Neural progenitor cell (in vitro differentiated cells): ENCODE measurements at regions not wholly inside any gene's neighbourhood (a gene's known extent, or its start where the extent isn't known, plus 50 kb on each side); places are given as distances from the start of the nearest gene placed in this dataset.
"Not testable (repeated sequence)": the region's sequence is repeated elsewhere in the genome, so short reads cannot be mapped to it uniquely, and the experiment has no call there.

Experiments
- DNase-seq: peaks from one replicate; pipeline ENCODE4 v3.0.0-alpha.2; 2016; ENCODE audit warnings: low spot score
- H2AFZ ChIP-seq: fragments of 200-600 bp; sonication (generic); replicated peaks from 2 replicates; pipeline ENCODE4 v1.6.1; 2016; ENCODE audit warnings: antibody characterized with exemption
- H3F3A ChIP-seq: fragments of 200-600 bp; sonication (generic); 2 replicates; pipeline ENCODE4 v1.6.1; 2016; ENCODE audit warnings: antibody characterized with exemption, low read depth
- H3K27ac ChIP-seq: fragments of 200-600 bp; sonication (generic); 2 replicates; pipeline ENCODE4 v1.5.1; 2016; ENCODE audit warnings: mild to moderate bottlenecking
- H3K27me3 ChIP-seq: fragments of 200-600 bp; sonication (generic); 2 replicates; pipeline ENCODE4 v1.6.1; 2016; ENCODE audit warnings: mild to moderate bottlenecking, moderate library complexity
- H3K36me3 ChIP-seq: fragments of 200-600 bp; sonication (generic); 2 replicates; pipeline ENCODE4 v1.5.1; 2016
- H3K4me1 ChIP-seq: fragments of 200-600 bp; sonication (generic); 2 replicates; pipeline ENCODE4 v1.6.1; 2016; ENCODE audit warnings: mixed run types
- H3K4me2 ChIP-seq: fragments of 200-600 bp; sonication (generic); 2 replicates; pipeline ENCODE4 v1.6.1; 2016
- H3K4me3 ChIP-seq: fragments of 200-600 bp; sonication (generic); 2 replicates; pipeline ENCODE4 v1.5.1; 2016
- H3K79me2 ChIP-seq: fragments of 200-600 bp; sonication (generic); 2 replicates; pipeline ENCODE4 v1.6.1; 2016; ENCODE audit warnings: low read depth
- H3K9ac ChIP-seq: fragments of 200-600 bp; sonication (generic); 2 replicates; pipeline ENCODE4 v1.6.1; 2016
- H3K9me3 ChIP-seq: fragments of 200-600 bp; sonication (generic); 2 replicates; pipeline ENCODE4 v1.5.1; 2016; ENCODE audit warnings: low read depth
- H4K20me1 ChIP-seq: fragments of 200-600 bp; sonication (generic); 2 replicates; pipeline ENCODE4 v1.6.1; 2016; ENCODE audit warnings: low read depth
- H3K27ac Mint-ChIP-seq: 3 replicates; pipeline ENCODE4 v1.8.0; 2021; ENCODE audit warnings: mixed read lengths
- H3K27me3 Mint-ChIP-seq: 2 replicates; pipeline ENCODE4 v1.8.0; 2022; ENCODE audit warnings: low read depth, mild to moderate bottlenecking, inconsistent platforms, moderate library complexity, mixed read lengths; ENCODE audit not compliant: insufficient read depth
- H3K36me3 Mint-ChIP-seq: 3 replicates; pipeline ENCODE4 v1.8.0; 2021; ENCODE audit warnings: mixed read lengths
- H3K4me1 Mint-ChIP-seq: 3 replicates; pipeline ENCODE4 v1.8.0; 2021; ENCODE audit warnings: mixed read lengths
- H3K4me3 Mint-ChIP-seq: 3 replicates; pipeline ENCODE4 v1.8.0; 2021; ENCODE audit warnings: mild to moderate bottlenecking, moderate library complexity, mixed read lengths
- H3K9me3 Mint-ChIP-seq: 3 replicates; pipeline ENCODE4 v1.8.0; 2020; ENCODE audit warnings: mixed read lengths
- EZH2 ChIP-seq: fragments of 200-600 bp; sonication (generic); IDR thresholded peaks from 2 replicates; pipeline ENCODE4 v1.6.1; 2017; ENCODE audit warnings: antibody characterized with exemption, mild to moderate bottlenecking, moderate library complexity
- EZH2phosphoT487 ChIP-seq: fragments of 200-600 bp; sonication (generic); IDR thresholded peaks from 2 replicates; pipeline ENCODE4 v1.6.1; 2017; ENCODE audit warnings: antibody characterized with exemption
- TF ChIP-seq, protein P1 (sequence below): fragments of 200-600 bp; sonication (generic); IDR thresholded peaks from 2 replicates; pipeline ENCODE4 v1.5.1; 2017; ENCODE audit warnings: antibody characterized with exemption, mild to moderate bottlenecking

DNA sequence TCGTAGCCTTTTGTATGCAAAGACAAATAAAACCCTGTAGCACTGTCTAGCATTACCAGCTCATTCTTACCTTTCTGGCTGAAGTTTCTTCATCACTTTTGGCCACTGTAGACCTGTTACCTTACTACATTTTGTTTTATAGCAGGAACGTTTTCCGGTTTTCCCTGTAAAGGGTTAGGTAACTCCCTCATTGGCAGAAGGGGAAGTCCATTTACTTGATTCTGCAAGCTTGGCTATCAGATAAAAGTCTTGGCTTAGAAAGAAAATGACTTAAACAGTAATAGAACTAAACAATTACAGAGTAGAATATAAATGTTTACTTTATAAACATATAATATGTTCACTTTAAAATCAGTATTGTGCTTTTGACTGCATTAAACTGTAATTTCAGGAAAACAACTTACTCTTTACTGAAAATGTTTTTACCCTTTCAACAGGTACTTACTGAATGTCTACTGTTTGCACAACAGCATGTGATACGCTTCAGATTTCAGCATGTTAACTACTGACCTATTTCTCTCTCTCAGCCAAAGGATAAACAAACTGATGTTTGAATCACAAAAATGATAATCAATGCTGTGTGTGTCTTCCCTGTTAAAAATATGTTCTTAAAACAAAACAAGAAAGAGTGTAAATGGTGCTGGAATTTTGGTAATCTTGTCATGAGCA lies 67.1 kb downstream of the OTUD1 start:
- Histone ChIP-seq H3K36me3 (no peaks in the 10 kb centered on the region), H3K4me3 (no peak overlapping the region), H3K27ac (no peak overlapping the region), H3K9me3 (no peaks in the 10 kb centered on the region), H2AFZ (no peak overlapping the region), H3F3A (no peaks in the 10 kb centered on the region), H3K4me1 (no peaks in the 10 kb centered on the region), H3K4me2 (no peak overlapping the region), H3K79me2 (no peaks in the 10 kb centered on the region), H3K9ac (no peak overlapping the region), H3K27me3 (no peaks in the 10 kb centered on the region), H4K20me1 (no peaks in the 10 kb centered on the region)
- Mint-ChIP-seq H3K4me3 (no peak overlapping the region), H3K27ac (no peak overlapping the region), H3K36me3 (no peaks in the 10 kb centered on the region), H3K4me1 (no peaks in the 10 kb centered on the region), H3K9me3 (peaks cover 8% of the 10 kb centered on the region), H3K27me3 (peaks cover 3% of the 10 kb centered on the region)
- no peak for DNase-seq
- no peak for TF ChIP-seq EZH2phosphoT487
- no peak for TF ChIP-seq EZH2
- TF ChIP-seq, protein P1, sequence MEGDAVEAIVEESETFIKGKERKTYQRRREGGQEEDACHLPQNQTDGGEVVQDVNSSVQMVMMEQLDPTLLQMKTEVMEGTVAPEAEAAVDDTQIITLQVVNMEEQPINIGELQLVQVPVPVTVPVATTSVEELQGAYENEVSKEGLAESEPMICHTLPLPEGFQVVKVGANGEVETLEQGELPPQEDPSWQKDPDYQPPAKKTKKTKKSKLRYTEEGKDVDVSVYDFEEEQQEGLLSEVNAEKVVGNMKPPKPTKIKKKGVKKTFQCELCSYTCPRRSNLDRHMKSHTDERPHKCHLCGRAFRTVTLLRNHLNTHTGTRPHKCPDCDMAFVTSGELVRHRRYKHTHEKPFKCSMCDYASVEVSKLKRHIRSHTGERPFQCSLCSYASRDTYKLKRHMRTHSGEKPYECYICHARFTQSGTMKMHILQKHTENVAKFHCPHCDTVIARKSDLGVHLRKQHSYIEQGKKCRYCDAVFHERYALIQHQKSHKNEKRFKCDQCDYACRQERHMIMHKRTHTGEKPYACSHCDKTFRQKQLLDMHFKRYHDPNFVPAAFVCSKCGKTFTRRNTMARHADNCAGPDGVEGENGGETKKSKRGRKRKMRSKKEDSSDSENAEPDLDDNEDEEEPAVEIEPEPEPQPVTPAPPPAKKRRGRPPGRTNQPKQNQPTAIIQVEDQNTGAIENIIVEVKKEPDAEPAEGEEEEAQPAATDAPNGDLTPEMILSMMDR = no peak

DNA sequence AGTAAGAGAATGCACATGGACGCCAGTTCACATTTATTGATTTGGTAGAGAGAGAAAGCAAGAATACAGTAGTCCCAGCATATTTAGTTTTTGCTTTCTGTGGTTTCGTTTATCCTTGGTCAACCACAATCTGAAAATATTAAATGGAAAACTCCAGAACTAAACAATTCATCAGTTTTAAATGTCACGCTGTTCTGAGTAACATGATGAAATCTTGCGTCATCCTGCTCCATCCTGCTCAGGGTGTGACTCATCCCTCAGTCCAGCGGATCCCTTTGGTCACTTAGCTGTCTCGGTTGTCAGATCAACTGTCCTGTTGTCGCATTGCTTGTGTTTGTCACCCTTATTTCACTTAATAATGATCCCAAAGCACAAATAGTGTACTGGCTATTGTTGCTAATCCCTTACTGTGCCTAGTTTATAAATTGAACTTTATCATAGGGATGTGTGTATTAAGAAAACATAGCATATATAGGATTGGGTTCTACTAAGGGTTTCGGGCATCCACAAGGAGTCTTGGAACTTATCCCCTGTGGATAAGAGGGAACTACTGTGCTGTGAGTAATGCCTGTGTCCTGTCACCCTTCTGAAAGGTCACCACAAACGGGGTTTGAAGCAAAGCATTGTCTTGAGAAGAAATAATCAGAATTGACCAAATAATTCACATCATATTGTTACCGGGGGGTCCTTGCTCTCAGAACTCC lies 73.6 kb downstream of the OTUD1 start:
- Histone ChIP-seq H3K4me3 (no peak overlapping the region), H3K27me3 (no peaks in the 10 kb centered on the region), H2AFZ (no peak overlapping the region), H3F3A (no peaks in the 10 kb centered on the region), H3K4me2 (no peak overlapping the region), H4K20me1 (no peaks in the 10 kb centered on the region), H3K4me1 (no peaks in the 10 kb centered on the region), H3K36me3 (no peaks in the 10 kb centered on the region), H3K9ac (no peak overlapping the region), H3K79me2 (no peaks in the 10 kb centered on the region), H3K27ac (no peak overlapping the region), H3K9me3 (no peaks in the 10 kb centered on the region)
- peaks cover 22% of the 10 kb centered on the region for H3K9me3 Mint-ChIP-seq
- peaks cover 2% of the 10 kb centered on the region for H3K27me3 Mint-ChIP-seq
- no peak for DNase-seq
- no peaks in the 10 kb centered on the region for H3K36me3 Mint-ChIP-seq
- H3K27ac Mint-ChIP-seq = no peak overlapping the region
- H3K4me3 Mint-ChIP-seq = no peak overlapping the region
- H3K4me1 Mint-ChIP-seq = no peaks in the 10 kb centered on the region
- no peak for TF ChIP-seq EZH2phosphoT487
- TF ChIP-seq, protein P1 = no peak
- no peak for TF ChIP-seq EZH2

DNA sequence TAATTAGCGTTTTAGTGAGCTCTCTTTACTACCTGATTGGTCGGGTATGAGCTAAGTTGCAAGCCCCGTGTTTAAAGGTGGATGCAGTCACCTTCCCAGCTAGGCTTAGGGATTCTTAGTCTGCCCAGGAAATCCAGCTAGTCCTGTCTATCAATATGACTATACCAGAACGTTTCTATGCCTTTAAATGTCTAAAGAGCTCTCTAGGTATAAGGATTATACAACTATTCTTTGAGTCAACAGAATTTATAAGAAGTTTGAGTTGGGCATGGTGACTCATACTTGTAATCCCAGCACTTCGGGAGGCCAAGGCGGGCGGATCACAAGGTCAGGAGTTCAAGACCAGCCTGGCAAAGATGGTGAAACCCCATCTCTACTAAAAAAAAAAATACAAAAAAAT lies 74.7 kb downstream of the OTUD1 start:
- H3K9me3 Mint-ChIP-seq = peaks cover 18% of the 10 kb centered on the region
- H3K36me3 ChIP-seq, H3K4me1 Mint-ChIP-seq, H3K4me2 ChIP-seq, H3K4me1 ChIP-seq, H3F3A ChIP-seq, H2AFZ ChIP-seq, H3K36me3 Mint-ChIP-seq, H3K27ac ChIP-seq, H4K20me1 ChIP-seq, H3K27me3 ChIP-seq, H3K27me3 Mint-ChIP-seq, H3K9ac ChIP-seq, H3K4me3 Mint-ChIP-seq, H3K4me3 ChIP-seq, H3K27ac Mint-ChIP-seq, H3K79me2 ChIP-seq, DNase-seq, H3K9me3 ChIP-seq: not testable (repeated sequence)

DNA sequence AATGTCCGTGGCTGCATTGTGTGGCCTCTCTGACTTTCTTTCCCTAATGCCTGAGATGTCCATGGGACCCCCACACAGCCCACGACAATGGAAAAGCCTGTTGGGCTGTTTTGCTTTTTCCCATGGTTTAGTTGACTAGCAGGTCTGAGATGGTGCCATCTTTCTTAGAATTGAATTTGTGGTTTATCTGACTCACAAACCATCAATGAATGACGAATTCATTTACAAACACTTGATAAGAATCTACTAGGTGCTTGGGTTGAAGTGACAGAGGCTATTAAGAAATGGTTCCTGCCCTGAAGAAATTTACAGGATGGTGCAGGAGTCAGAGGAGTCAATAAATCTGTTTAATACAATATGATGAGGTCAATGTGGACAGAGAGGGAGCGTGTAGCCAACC lies 75.4 kb downstream of the OTUD1 start:
- Mint-ChIP-seq H3K4me3 (no peak overlapping the region), H3K27ac (no peak overlapping the region), H3K36me3 (no peaks in the 10 kb centered on the region), H3K27me3 (peaks cover 2% of the 10 kb centered on the region), H3K9me3 (peaks cover 18% of the 10 kb centered on the region), H3K4me1 (no peaks in the 10 kb centered on the region)
- TF ChIP-seq, protein P1 = no peak
- TF ChIP-seq EZH2phosphoT487 (no peak), EZH2 (no peak)
- Histone ChIP-seq H3K4me2 (no peak overlapping the region), H3F3A (no peaks in the 10 kb centered on the region), H3K9me3 (no peaks in the 10 kb centered on the region), H3K4me1 (no peaks in the 10 kb centered on the region), H2AFZ (no peak overlapping the region), H3K36me3 (no peaks in the 10 kb centered on the region), H3K27ac (no peak overlapping the region), H3K9ac (no peak overlapping the region), H4K20me1 (no peaks in the 10 kb centered on the region), H3K4me3 (no peak overlapping the region), H3K79me2 (no peaks in the 10 kb centered on the region), H3K27me3 (no peaks in the 10 kb centered on the region)
- DNase-seq = no peak
